Erythroblast (primary cell): ENCODE measurements at regions not wholly inside any gene's neighbourhood (a gene's known extent, or its start where the extent isn't known, plus 50 kb on each side); places are given as distances from the start of the nearest gene placed in this dataset.

Source experiments
- GATA1 ChIP-seq: IDR thresholded peaks from 2 replicates; pipeline ENCODE4 v1.6.1; 2011; ENCODE audit warnings: low read depth, mild to moderate bottlenecking, control low read depth, low read length, moderate library complexity
- POLR2A ChIP-seq: IDR thresholded peaks from 2 replicates; pipeline ENCODE4 v1.6.1; 2011; ENCODE audit warnings: mild to moderate bottlenecking, low read length

DNA sequence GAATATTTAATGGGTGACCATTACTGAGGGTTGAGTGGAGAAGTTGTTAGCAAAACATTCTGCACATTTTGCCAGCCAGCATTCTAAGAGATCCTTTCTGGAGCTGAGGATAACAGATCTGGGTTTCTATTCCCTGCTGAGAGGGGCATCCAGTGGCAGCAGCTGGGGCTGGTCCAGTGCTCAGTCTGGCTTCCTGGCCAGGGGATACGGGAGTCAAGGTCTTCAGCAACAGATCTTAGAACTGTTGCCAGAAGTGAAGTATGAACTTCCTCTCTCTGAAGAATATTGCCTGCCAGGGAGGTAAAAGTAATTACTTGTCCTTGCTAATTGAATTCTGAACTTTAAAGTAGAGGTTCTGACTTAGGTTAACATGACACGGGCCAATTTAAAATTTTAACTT, 568.4 kb downstream of the REEP3 start:
- TF ChIP-seq POLR2A, result no peak
- no peak for TF ChIP-seq GATA1
